Glutamatergic neuron (in vitro differentiated cells): ENCODE measurements at regions not wholly inside any gene's neighbourhood (a gene's known extent, or its start where the extent isn't known, plus 50 kb on each side); places are given as distances from the start of the nearest gene placed in this dataset.

ENCODE experiments used
- DNase-seq: peaks from one replicate; pipeline ENCODE4 v3.0.0; 2022
- H3K27ac Mint-ChIP-seq: one replicate; pipeline ENCODE4 v1.8.0; 2020; ENCODE audit warnings: mild to moderate bottlenecking, mixed read lengths, inconsistent platforms; ENCODE audit not compliant: unreplicated experiment
- H3K27me3 Mint-ChIP-seq: one replicate; pipeline ENCODE4 v1.8.0; 2020; ENCODE audit warnings: mild to moderate bottlenecking, moderate library complexity, mixed read lengths, inconsistent platforms; ENCODE audit not compliant: unreplicated experiment
- H3K36me3 Mint-ChIP-seq: one replicate; pipeline ENCODE4 v1.8.0; 2020; ENCODE audit warnings: mild to moderate bottlenecking, mixed read lengths, inconsistent platforms; ENCODE audit not compliant: unreplicated experiment
- H3K4me1 Mint-ChIP-seq: one replicate; pipeline ENCODE4 v1.8.0; 2020; ENCODE audit warnings: mild to moderate bottlenecking, low read depth, mixed read lengths, inconsistent platforms; ENCODE audit not compliant: unreplicated experiment
- H3K4me3 Mint-ChIP-seq: one replicate; pipeline ENCODE4 v1.8.0; 2020; ENCODE audit warnings: mild to moderate bottlenecking, mixed read lengths, inconsistent platforms; ENCODE audit not compliant: unreplicated experiment
- H3K9me3 Mint-ChIP-seq: one replicate; pipeline ENCODE4 v1.8.0; 2020; ENCODE audit warnings: mild to moderate bottlenecking, moderate library complexity, mixed read lengths, inconsistent platforms; ENCODE audit not compliant: unreplicated experiment
- TF ChIP-seq, protein P1 (sequence below): fragments of 200-600 bp; sonication (generic); IDR thresholded peaks from one replicate; pipeline ENCODE4 v1.5.0; 2021; ENCODE audit not compliant: partially characterized antibody, unreplicated experiment

DNA sequence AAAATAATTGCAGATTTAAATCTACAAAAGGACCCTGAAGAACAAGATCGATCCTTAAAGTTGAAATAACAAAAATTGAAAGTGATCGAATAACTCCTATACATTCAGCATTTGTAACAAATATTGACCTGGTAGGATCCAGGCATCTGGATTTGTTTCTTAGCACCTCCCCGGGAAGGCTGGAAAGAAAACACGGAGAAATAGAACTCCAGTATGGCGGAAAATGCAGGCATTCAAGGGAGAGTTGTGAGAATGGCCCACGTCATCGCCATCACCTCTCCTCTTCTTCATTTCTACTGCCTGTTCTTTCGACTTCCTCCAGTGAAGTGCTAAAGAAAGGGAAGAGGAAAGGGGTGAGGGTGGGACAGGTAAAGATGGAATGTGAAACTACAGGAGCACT is 242.3 kb upstream of the TFAP2D start:
- Mint-ChIP-seq H3K4me1 (no peaks in the 10 kb centered on the region), H3K36me3 (no peaks in the 10 kb centered on the region), H3K27ac (no peak overlapping the region), H3K9me3 (no peaks in the 10 kb centered on the region), H3K4me3 (no peak overlapping the region), H3K27me3 (no peaks in the 10 kb centered on the region)
- DNase-seq: no peak
- TF ChIP-seq, protein P1, sequence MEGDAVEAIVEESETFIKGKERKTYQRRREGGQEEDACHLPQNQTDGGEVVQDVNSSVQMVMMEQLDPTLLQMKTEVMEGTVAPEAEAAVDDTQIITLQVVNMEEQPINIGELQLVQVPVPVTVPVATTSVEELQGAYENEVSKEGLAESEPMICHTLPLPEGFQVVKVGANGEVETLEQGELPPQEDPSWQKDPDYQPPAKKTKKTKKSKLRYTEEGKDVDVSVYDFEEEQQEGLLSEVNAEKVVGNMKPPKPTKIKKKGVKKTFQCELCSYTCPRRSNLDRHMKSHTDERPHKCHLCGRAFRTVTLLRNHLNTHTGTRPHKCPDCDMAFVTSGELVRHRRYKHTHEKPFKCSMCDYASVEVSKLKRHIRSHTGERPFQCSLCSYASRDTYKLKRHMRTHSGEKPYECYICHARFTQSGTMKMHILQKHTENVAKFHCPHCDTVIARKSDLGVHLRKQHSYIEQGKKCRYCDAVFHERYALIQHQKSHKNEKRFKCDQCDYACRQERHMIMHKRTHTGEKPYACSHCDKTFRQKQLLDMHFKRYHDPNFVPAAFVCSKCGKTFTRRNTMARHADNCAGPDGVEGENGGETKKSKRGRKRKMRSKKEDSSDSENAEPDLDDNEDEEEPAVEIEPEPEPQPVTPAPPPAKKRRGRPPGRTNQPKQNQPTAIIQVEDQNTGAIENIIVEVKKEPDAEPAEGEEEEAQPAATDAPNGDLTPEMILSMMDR: no peak

DNA sequence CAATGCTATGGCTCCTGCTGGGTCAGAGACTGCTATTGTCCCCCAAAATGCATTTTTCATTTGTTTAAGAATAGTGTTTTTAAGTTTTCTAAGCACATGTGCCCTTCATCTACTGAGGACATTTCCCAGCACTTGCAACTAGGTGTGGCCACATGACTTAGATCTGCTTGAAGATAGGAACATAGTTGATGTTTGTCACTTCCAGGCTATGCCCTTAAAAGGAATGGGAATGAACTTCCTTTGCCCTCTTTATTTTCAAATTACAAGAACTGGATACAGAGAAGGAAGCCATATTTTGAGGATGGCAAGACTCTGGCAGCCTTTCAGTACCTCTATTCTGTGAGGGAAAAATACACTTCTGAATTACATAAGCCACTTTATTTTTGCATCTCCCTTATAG is 203.0 kb upstream of the TFAP2D start:
- Mint-ChIP-seq H3K27ac (no peak overlapping the region), H3K4me3 (no peak overlapping the region), H3K9me3 (no peaks in the 10 kb centered on the region), H3K4me1 (no peaks in the 10 kb centered on the region), H3K36me3 (no peaks in the 10 kb centered on the region), H3K27me3 (no peaks in the 10 kb centered on the region)
- DNase-seq: no peak
- TF ChIP-seq, protein P1: no peak

DNA sequence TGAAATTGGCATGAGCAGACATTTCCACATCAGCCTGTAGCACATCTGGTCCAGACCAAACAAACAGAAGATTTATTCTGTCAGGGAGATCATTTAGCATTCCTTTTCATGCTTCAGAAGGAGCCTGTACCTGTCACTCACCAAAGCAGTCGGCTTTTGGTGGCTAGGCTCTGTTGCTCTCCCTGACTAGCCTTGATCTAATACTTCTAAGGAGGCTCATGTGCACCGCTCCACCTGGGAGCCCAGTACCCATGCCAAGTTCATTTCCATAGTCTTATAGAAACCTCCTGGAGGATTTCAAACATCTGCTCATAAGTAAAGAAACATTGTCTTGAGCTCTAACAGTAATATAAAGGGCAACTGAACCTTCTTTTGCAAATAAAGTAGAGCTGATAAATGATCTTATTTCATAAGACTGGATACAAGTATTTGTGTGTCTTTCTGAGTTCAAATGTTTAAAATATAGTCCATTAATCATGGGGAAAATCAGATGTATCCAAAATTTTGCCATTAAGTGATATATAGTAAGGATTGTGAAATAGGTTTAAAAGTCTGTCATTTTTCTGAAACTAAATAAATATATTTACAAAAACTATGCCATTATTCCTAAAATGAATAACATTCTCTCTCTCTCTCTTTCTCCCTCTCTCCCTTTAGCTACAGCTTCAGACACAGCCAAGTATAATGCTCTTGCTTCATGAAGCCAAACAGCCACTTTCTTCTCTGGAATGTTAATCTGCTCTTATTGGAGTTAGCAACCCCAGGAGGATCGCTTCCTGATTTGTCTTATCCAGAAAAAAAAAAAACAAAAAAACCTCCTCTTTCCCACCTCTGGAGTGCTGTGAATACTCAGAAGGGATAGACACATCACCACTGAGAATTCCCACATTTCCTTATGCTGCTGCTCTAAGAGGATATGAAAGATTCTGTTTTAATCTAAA is 192.7 kb upstream of the TFAP2D start:
- Mint-ChIP-seq H3K36me3 (no peaks in the 10 kb centered on the region), H3K4me1 (peaks cover 6% of the 10 kb centered on the region), H3K4me3 (no peak overlapping the region), H3K9me3 (no peaks in the 10 kb centered on the region), H3K27me3 (no peaks in the 10 kb centered on the region), H3K27ac (no peak overlapping the region)
- no peak for DNase-seq
- TF ChIP-seq, protein P1: no peak

DNA sequence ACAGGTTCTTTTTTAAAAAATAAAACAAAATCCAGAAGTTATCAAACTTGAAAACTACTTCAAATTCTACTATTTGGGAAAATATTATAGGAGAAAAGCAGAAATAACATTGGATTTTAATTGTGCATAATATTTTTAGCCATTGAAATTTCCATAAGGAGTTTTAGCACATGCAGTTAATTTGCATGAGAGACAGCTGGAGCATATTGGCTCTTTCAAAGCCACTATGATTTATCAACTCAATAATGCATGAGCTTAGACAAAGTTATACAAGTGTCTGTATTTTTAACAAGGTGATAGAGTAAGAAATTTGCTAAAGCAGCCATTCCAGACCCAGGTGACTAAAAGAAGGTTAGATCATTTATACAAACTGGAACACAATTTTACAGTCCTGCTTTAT is 189.0 kb upstream of the TFAP2D start:
- H3K4me1 Mint-ChIP-seq: peaks cover 6% of the 10 kb centered on the region
- no peak overlapping the region for H3K4me3 Mint-ChIP-seq
- H3K27ac Mint-ChIP-seq: no peak overlapping the region
- TF ChIP-seq, protein P1: no peak
- H3K36me3 Mint-ChIP-seq: no peaks in the 10 kb centered on the region
- DNase-seq: no peak
- no peaks in the 10 kb centered on the region for H3K27me3 Mint-ChIP-seq
- no peaks in the 10 kb centered on the region for H3K9me3 Mint-ChIP-seq

DNA sequence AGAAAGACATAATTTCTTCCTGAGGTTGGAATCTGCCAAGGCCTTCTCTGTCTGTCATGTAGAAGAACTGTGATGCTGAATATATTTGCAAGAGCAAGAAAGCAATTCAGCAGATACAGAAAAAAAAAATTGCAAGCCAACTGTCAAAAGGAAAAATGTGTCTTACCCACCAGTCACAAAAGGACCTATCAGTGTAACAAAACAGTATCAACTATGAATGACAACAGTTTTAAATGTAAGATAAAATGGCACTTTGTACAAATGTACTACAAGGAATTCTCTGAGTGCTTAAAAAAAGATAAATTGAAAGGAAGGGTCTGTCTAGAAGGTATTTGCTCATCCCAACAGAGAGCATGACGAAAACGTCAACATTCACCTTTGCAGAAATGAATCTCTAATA is 185.3 kb upstream of the TFAP2D start:
- no peak overlapping the region for H3K4me3 Mint-ChIP-seq
- H3K27ac Mint-ChIP-seq: no peak overlapping the region
- H3K27me3 Mint-ChIP-seq: peaks cover 4% of the 10 kb centered on the region
- TF ChIP-seq, protein P1: no peak
- H3K4me1 Mint-ChIP-seq: peaks cover 11% of the 10 kb centered on the region
- H3K9me3 Mint-ChIP-seq: no peaks in the 10 kb centered on the region
- no peaks in the 10 kb centered on the region for H3K36me3 Mint-ChIP-seq
- no peak for DNase-seq
